KMS-11 (cell line): ENCODE measurements at regions not wholly inside any gene's neighbourhood (a gene's known extent, or its start where the extent isn't known, plus 50 kb on each side); places are given as distances from the start of the nearest gene placed in this dataset.

Experiments
- H2AFZ ChIP-seq: fragments of 200-600 bp; sonication (generic); 2 replicates; pipeline ENCODE4 v1.6.1; 2016; ENCODE audit warnings: antibody characterized with exemption, mixed run types, low read depth
- H3K27ac ChIP-seq: fragments of 200-600 bp; sonication (generic); 2 replicates; pipeline ENCODE4 v1.6.1; 2016; ENCODE audit warnings: mild to moderate bottlenecking, mixed run types
- H3K27me3 ChIP-seq: fragments of 200-600 bp; sonication (generic); 2 replicates; pipeline ENCODE4 v1.6.1; 2017; ENCODE audit warnings: mild to moderate bottlenecking, low read depth, mixed run types, moderate library complexity; ENCODE audit not compliant: insufficient read depth
- H3K36me3 ChIP-seq: fragments of 200-600 bp; sonication (generic); 2 replicates; pipeline ENCODE4 v1.6.1; 2017; ENCODE audit warnings: mild to moderate bottlenecking, mixed run types; ENCODE audit not compliant: insufficient read depth
- H3K4me1 ChIP-seq: fragments of 200-600 bp; sonication (generic); 2 replicates; pipeline ENCODE4 v1.6.1; 2016; ENCODE audit warnings: mild to moderate bottlenecking, low read depth, mixed run types; ENCODE audit not compliant: poor library complexity, severe bottlenecking
- H3K4me2 ChIP-seq: fragments of 200-600 bp; sonication (generic); 2 replicates; pipeline ENCODE4 v1.7.0; 2016; ENCODE audit warnings: mild to moderate bottlenecking, mixed run types
- H3K4me3 ChIP-seq: fragments of 200-600 bp; sonication (generic); IDR thresholded peaks from 2 replicates; pipeline ENCODE4 v1.6.1; 2017; ENCODE audit warnings: low read depth, low read length, mixed read lengths; ENCODE audit not compliant: insufficient read depth
- H3K79me2 ChIP-seq: fragments of 200-600 bp; sonication (generic); 2 replicates; pipeline ENCODE4 v1.6.1; 2016; ENCODE audit warnings: low read depth, mixed run types; ENCODE audit not compliant: insufficient read depth
- H3K9ac ChIP-seq: fragments of 200-600 bp; sonication (generic); 2 replicates; pipeline ENCODE4 v1.6.1; 2016; ENCODE audit warnings: mild to moderate bottlenecking, mixed run types
- H4K20me1 ChIP-seq: fragments of 200-600 bp; sonication (generic); 2 replicates; pipeline ENCODE4 v1.6.1; 2016; ENCODE audit warnings: mild to moderate bottlenecking, mixed run types; ENCODE audit not compliant: insufficient read depth
- CTCF ChIP-seq: fragments of 200-600 bp; sonication (generic); conservative IDR thresholded peaks from 2 replicates; pipeline ENCODE4 v1.6.1; 2017; ENCODE audit warnings: low read depth, mild to moderate bottlenecking, antibody characterized with exemption, low read length, moderate library complexity, mixed read lengths

- no peak overlapping the region for H3K4me2 ChIP-seq
- H3K4me3 ChIP-seq: no peak overlapping the region
- no peaks in the 10 kb centered on the region for H3K36me3 ChIP-seq
- no peak overlapping the region for H3K27ac ChIP-seq
- H3K27me3 ChIP-seq: no peaks in the 10 kb centered on the region
- H4K20me1 ChIP-seq: no peaks in the 10 kb centered on the region
- TF ChIP-seq CTCF: no peak
- no peaks in the 10 kb centered on the region for H3K4me1 ChIP-seq
- no peak overlapping the region for H3K9ac ChIP-seq
- no peaks in the 10 kb centered on the region for H3K79me2 ChIP-seq
- H2AFZ ChIP-seq: no peak overlapping the region
These were observed 161.2 kb upstream of the WDR11 start for GRCh38 chr10:120689777-120690529.

- Histone ChIP-seq H3K4me2 (no peak overlapping the region), H3K9ac (no peak overlapping the region), H3K4me3 (no peak overlapping the region), H3K36me3 (no peaks in the 10 kb centered on the region), H4K20me1 (no peaks in the 10 kb centered on the region), H2AFZ (no peak overlapping the region), H3K79me2 (no peaks in the 10 kb centered on the region), H3K27ac (no peak overlapping the region), H3K27me3 (no peaks in the 10 kb centered on the region), H3K4me1 (no peaks in the 10 kb centered on the region)
- no peak for TF ChIP-seq CTCF
These were observed 159.5 kb upstream of the WDR11 start for GRCh38 chr10:120691625-120692024.

- Histone ChIP-seq H3K36me3 (no peaks in the 10 kb centered on the region), H3K4me2 (no peak overlapping the region), H3K4me1 (no peaks in the 10 kb centered on the region), H3K27ac (no peak overlapping the region), H3K79me2 (no peaks in the 10 kb centered on the region), H2AFZ (no peak overlapping the region), H3K9ac (no peak overlapping the region), H3K4me3 (no peak overlapping the region), H3K27me3 (no peaks in the 10 kb centered on the region), H4K20me1 (no peaks in the 10 kb centered on the region)
- TF ChIP-seq CTCF: no peak
These were observed 150.7 kb upstream of the WDR11 start for GRCh38 chr10:120700426-120700825.

- H2AFZ ChIP-seq: no peak overlapping the region
- no peak overlapping the region for H3K4me2 ChIP-seq
- H3K9ac ChIP-seq: no peak overlapping the region
- H3K4me3 ChIP-seq: no peak overlapping the region
- no peak for TF ChIP-seq CTCF
- H3K79me2 ChIP-seq: no peaks in the 10 kb centered on the region
- H3K4me1 ChIP-seq: no peaks in the 10 kb centered on the region
- H3K27ac ChIP-seq: no peak overlapping the region
- H3K27me3 ChIP-seq: no peaks in the 10 kb centered on the region
- no peaks in the 10 kb centered on the region for H4K20me1 ChIP-seq
- H3K36me3 ChIP-seq: no peaks in the 10 kb centered on the region
These were observed 149.8 kb upstream of the WDR11 start for GRCh38 chr10:120701381-120701780.
